ENCODE measurements at regions not wholly inside any gene's neighbourhood (a gene's known extent, or its start where the extent isn't known, plus 50 kb on each side); places are given as distances from the start of the nearest gene placed in this dataset.
"Not testable (repeated sequence)": the region's sequence is repeated elsewhere in the genome, so short reads cannot be mapped to it uniquely, and the experiment has no call there.

DNA sequence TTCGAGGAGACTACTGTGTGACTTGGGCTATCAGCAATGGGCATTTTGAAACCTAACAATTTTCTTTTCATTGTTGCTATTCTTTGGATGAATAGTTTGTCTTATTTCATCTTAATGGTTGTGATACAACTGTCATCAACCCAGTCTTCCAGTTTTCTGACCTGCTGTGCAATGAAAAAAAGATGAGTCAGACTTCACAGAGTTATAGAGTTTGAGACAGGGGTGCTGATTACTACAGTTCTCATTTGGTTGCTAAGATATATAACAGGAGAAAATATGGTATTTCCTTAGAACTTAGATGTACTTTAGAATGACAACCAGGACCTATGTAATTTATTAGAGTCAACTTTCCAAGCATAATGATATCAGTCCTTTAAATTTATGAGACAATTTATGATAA is 564.4 kb upstream of the NUDT12 start:
- no peak for DNase-seq (ENCODE audit: low read depth in 2 of 2)

DNA sequence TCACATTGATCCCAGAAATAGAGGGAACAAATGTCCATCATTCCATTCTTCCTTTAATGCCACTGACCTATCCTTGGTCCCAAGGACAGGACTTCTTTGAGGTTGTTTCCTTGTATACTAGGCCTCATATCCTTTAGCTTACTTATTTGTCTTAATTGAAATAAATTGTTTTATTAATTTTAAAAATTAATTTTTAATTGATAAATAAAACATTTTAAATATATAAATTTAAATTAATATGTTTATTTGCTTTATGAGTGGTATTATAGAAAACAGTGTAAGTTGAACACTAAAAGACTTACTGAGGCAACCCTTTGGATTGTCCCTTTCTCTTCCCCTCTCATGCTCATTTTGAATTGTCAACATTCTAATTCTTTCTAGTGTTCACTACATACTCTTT is 556.9 kb upstream of the NUDT12 start:
- DNase-seq (ENCODE audit: low read depth in 2 of 2): no peak

DNA sequence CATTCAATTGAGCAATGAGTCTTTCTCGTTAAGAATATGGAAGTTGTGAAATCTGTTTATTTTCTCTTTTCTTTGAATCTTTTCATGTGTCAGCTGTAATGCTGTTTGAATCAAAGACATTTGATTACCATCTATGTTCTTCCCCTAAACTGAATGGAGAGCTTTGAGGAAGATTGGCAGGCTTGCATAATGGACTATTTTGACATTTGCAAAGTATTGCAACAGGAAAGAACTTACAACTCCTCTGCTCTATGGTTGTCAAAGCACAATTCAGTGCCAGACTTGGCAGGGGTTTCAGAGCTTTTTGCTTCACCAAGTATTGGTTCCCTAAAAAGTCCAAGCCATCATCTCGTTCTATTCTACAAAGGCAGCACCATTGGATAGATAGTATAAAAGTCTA is 549.0 kb upstream of the NUDT12 start:
- DNase-seq (ENCODE audit: low read depth in 2 of 2): no peak

DNA sequence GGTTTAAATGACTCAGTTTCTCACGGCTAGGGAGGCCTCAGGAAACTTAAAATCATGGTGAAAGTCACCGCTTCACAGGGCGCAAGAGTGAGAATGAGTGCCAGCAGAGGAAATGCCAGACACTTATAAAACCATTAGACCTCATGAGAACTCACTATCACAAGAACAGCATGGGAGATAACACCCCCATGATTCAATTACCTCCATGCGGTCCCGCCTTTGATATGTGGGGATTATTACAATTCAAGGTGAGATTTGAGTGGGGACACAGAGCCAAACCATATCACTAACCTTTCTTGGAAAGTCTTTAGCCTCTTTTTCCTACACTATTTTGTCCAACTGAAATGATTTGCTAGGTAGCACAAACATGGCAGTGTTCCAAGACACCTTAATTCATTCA is 533.9 kb upstream of the NUDT12 start:
- DNase-seq (ENCODE audit: low read depth in 2 of 2): no peak

DNA sequence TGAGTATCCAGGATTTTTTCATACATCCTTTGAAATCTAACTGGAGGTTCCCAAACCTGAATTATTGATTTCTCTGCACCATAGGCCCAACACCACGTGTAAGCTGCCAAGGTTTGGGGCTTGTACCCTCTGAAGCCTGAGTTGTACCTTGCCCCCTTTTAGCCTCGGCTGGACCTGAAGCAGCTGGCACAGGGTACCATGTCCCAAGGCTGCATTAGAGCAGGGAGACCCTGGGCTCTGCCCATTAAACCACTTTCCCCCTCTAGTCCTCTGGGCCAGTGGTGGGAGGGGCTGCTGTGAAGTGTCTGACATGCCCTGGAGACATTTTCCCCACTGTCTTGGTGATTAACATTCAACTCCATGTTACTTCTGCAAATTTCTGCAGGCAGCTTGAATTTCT is 532.9 kb upstream of the NUDT12 start:
- DNase-seq (ENCODE audit: low read depth in 2 of 2): no peak

DNA sequence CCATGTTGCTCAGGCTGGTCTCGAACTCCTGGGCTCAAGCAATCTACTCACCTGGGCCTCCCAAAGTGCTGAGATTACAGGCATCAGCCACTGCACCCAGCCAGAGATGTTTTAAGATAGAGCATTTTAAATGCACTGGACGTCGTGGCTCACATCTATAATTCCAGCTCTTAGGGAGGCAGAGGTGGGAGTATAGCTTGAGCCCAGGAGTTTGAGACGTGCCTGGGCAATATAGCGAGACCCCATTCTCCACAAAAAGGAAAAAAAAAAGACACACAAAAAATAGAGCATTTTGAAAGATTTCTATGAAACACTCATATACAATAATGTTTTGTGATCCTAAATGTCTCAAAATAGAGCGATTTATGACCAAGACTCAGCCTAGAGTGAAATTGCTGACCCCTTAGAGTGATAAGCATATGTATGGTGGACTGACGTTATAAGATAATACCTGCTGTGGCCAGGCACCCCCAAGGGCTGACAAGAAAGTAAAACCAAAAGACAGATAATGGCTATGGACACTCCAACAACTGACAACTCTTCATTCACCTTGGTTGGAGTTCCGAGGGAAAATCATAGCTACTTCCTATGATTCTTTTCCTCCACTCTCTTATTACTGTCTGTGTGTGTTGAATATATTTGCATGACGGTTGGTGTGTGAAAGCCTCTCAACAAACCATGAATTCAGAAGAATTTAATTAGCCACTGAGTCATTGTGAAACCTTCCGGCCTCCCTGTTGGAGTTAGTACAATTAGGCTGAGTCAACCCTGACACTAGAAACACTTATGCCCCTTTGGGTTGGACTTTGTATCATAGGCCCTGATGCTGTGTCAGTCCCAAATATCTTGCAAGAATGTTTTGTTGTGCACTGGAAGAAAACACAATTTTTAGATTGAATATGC is 526.5 kb upstream of the NUDT12 start:
- no peak for DNase-seq (ENCODE audit: low read depth in 2 of 2)

DNA sequence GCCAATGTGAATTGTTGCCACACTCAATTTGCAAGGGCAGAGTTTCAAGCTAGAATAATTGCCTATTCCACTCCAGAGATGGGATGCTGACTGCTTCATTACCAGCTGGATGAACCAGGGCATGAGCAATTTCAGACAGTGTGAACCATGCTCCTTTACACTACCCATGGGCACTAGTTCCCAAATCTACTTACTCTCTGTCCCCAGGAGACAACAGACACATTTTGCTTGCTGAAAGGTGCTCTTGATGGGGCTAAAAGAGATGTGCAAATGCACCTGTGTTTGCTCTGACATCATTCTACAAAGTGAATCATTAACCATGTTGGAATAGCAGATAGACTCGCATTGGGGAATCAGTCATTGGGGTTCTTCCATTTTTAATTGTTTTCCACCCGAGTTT is 522.3 kb upstream of the NUDT12 start:
- no peak for DNase-seq (ENCODE audit: low read depth in 2 of 2)

DNA sequence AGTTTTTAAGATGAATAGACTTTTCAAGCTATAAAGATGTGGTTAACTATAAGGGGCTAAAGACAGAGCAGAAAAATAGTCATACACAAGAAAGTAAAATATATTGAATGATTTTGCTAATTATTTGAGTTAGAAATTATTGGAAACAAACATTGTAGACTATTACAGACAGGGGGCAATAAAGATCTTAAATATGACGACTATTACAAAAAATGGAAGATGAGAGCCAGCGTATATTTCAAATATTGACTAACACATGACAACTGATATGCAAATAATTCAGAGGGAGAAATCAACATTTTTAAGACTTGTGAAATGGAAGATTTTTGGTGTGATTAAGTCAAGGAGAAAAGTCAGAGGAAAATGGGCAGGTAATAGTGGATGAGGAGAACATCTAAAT is 520.2 kb upstream of the NUDT12 start:
- no peak for DNase-seq (ENCODE audit: low read depth in 2 of 2)

DNA sequence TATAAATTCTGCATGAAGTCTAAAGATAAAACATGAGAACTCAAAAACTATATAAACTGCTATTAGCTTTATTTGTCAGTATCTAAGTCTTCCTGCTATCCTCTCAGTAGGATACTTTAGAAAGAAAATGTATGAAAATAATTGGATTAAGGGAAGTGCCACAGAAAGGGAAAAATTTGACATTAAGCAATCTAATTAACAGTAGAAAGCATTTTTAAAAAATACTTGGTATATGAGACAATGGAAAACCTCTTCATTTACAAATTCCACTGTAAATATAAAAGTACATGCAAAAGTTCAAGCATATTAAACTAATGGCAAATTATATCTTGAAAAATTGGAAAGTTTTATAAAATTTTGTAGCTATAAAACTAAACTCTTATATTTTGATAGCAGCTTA is 518.6 kb upstream of the NUDT12 start:
- DNase-seq (ENCODE audit: low read depth in 2 of 2): no peak

DNA sequence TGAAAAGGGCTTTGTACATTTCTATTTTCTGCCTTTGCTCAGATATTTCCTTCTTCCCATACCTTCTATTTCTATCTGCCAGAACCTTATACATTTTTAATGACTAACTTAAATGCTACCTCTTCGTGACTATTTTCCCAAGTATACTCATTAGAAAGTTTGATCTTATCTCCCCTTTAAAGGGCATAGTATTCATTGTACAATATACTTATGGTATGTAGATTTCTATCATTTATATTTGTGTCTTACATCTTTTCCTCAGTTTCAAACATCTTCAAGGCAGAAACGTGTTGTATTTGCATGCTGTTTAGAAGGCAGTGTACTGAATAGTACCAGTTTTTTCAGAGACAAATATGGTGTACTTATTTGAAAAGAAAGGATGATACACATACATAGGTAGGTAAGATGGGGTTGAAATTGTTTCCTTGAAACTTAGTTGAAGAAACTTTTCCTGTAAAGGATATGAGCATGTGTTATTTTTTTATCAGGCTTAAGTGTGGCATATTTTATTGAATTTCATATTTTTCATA is 518.1 kb upstream of the NUDT12 start:
- no peak for DNase-seq (ENCODE audit: low read depth in 2 of 2)

DNA sequence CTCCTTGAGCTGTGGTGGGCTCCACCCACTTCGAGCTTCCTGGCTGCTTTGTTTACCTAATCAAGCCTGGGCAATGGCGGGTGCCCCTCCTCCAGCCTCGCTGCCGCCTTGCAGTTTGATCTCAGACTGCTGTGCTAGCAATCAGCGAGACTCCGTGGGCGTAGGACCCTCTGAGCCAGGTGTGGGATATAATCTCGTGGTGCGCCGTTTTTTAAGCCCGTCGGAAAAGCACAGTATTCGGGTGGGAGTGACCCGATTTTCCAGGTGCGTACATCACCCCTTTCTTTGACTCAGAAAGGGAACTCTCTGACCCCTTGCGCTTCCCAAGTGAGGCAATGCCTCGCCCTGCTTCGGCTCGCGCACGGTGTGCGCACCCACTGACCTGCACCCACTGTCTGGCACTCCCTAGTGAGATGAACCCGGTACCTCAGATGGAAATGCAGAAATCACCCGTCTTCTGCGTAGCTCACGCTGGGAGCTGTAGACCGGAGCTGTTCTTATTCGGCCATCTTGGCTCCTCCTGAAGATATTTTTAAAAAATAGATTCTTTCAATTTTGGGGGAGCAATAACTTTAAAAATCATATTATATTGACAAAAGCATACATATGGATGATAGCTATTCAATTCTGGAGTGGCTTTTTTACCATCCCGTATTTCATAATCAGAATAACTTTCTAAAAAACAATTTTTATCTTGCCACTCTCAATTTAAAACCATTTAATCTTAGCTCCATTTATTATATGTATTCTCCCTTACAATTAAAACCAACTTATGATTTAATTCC is 517.5 kb upstream of the NUDT12 start:
- DNase-seq (ENCODE audit: low read depth in 2 of 2): not testable (repeated sequence)

DNA sequence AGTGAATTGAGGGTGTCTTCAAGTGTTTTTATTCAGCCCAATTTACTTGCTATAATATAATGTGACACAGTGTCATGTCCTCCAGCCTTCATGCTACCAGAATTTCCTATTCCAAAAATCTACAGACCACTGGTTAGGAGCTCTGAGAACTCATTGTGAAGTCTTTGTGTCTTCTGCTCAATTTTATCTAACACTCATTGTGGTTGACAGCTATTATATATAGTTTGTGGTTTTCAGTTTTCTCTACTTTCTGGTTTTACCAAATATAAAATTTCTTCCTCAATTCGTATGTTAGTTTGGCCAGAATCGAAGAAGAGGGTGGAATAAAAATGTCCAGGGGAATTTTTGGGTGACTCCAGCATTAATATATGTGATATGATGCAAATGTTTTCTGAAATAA is 509.3 kb upstream of the NUDT12 start:
- no peak for DNase-seq (ENCODE audit: low read depth in 2 of 2)

DNA sequence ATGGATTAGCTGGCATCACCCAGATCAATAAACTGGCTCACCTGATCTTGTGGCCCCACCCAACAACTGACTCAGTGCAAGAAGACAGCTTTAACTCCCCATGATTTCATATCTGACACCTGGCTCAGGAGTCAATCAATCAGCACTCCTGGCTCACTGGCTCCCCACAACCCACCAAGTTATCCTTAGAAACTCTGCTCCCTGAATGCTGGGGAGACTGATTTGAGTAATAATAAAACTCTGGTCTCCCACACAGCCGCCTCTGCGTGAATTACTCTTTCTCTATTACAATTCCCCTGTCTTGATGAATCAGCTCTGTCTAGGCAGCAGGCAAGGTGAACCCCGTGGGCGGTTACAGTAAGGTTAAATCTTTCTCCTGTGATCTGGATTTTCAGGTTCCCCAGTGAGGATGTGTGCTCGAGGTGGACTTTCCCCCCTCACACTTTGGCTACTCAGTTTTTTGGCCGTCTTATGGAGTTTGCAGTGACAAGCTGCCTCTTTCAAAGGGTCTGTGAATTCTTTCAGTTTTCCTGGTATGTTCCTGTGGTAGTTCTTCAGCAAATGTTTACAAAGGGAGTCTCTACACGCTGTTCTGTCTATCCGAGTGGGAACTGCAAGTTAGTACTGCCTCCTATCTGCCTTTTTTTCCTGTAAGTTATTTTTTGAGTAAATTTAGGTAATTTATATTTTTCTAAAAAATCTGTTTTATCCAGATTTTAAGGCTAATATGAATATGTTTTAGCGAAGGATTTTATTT is 500.2 kb upstream of the NUDT12 start:
- DNase-seq (ENCODE audit: low read depth in 2 of 2): no peak

DNA sequence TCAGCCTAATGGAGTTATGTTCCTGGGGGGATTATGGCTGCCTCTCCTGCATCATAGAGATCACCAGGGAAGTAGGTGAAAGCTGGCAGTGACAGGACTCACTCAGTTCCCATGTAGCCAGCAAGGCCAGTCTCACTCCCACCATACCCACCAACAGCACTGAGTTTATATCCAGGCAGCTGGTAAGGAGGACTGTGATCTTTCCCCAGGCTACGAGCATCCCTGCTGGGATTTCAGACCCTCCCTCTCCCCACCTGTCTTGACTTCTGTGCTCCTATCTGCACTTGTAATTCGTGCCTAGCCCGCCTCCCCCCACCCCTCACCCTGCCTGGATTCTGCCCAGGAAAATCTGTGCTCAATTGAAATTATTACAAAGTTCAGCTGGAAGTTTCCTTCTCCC is 499.1 kb upstream of the NUDT12 start:
- no peak for DNase-seq (ENCODE audit: low read depth in 2 of 2)

DNA sequence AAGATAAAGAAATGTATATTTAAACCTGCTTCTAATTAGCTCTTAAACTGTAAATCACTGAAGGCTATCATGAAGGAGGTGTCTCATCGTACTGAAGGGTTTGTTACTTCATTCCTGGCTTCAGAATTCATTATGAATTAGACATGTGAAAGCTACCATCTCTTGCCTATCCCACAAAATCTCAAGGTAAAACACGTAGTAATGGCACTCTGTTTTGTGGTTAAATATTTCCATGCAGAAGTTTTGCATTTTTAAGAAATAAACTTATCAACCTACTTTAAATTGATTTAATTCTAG is 490.7 kb upstream of the NUDT12 start:
- DNase-seq (ENCODE audit: low read depth in 2 of 2): no peak

DNA sequence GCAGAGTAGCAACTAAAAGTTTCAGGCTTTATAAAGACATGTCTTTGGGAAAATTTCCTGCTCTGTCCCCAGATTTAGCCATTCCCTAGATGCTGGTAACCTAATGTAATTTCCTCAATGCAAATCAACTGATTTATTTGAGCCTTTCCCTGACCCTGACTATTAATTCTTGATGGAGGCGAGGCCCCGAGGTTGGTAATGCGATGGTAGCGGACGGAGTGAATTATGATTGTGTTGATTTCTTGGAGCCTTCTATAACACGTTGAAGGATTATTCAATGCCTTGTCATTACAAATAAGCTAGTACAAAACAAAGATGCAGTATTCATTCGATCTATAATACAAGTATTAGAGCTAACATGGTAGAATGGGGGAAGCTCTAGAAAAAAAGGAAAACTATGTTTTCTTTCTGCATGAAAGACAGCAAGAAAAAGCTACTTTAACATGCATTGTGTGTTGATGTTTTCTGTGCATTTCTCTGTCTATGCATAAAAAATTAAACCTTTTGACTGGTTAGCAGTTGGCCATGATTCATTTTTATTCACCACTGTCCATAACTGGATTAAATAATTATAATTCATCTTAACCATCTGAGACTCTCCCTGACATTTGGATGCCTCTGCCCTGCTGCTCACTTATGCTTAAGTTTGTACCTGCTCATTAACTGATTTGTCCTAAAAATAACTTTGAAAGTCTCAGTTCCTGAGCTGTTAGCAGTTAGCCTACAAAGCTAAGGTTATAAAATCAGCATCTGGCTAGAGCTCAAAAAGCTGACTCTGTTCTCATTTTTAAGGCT is 490.2 kb upstream of the NUDT12 start:
- no peak for DNase-seq (ENCODE audit: low read depth in 2 of 2)

DNA sequence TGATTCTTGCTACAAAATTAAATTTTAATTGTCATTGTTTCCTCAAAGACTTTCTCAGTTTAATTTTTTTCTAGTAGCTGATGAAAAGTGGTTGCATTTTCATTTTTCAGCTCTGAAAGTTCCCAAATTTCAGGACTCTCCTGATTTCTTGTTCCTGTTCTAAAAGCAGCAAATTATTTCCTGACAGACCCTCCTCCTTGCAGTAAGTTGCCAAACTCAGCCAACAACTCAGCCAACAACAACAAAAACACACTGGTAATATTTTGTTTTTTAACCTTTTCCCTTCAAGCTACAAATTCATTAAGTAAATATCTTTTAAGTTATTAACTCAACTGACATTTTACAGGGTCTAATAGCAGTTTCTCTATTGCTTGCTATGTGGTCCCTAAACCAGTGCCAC is 487.8 kb upstream of the NUDT12 start:
- DNase-seq (ENCODE audit: low read depth in 2 of 2): no peak

DNA sequence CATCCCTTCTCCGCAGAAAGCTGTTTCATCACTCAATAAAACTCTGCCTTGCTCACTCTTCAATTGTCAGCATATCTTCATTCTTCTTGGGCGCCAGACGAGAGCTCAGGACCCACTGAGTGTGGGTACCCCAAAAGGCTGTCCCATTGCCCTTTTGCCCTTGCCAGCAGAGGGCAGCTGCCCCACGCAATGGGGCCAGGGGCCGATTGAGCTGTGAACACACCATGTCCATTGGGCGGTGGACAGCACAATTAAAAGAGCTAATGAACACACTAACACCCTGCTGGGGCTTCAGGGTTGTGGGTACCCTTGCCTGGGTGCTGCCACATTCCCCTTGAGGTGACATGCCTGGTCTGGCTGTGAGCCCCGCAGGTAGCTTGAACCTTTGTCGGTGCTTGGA is 487.2 kb upstream of the NUDT12 start:
- no peak for DNase-seq (ENCODE audit: low read depth in 2 of 2)

DNA sequence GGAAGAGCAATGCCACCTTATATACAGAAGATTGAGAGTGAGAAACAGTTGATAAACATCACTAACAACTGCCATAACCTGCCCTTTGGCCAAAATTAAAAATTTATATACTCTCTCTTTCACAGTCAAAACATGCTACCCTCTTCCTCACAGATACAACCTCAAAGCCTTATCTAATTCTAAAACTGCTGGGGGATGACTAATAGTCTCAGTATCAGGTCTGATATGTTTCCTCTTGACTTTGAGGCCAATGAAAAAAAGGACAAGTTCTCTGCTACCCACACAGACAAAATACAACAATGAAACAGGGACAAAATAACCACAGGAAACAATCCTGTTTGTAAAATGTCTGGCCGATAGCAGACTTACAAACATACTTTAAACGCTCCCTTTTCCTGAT is 485.6 kb upstream of the NUDT12 start:
- no peak for DNase-seq (ENCODE audit: low read depth in 2 of 2)

DNA sequence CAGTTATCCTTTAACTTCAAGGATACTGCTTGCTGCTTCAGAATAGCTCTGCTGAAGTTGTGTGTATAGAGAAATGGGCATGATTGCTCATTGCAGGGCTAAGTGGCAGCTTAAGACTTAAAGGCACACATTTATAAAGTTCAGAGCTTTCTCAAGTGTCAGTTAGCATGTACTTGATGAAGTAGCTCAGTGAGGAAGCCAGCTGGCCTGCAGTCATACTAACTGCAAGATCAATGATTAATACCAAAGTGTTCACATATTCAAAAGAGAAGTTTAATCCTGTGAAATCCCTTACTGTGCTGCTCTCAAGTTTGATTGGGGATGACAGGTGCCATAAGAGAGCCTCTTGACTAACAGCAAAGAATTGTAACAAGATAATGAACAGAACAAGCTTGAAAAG is 483.4 kb upstream of the NUDT12 start:
- no peak for DNase-seq (ENCODE audit: low read depth in 2 of 2)

DNA sequence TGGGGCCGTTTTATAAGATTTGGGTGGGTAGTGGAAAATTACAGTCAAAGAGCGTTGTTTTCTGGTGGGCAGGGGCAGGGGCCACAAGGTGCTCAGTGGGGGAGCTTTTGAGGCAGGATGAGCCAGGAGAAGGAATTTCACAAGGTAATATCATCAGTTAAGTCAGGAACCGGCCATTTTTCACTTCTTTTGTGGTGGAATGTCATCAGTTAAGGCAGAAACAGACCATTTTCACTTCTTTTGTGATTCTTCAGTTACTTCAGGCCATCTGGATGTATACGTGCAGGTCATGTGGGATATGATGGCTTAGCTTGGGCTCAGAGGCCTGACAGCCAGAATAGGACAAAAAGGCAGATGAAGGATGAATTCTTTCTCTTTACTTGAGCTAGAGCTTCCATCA is 477.3 kb upstream of the NUDT12 start:
- DNase-seq (ENCODE audit: low read depth in 2 of 2): not testable (repeated sequence)

DNA sequence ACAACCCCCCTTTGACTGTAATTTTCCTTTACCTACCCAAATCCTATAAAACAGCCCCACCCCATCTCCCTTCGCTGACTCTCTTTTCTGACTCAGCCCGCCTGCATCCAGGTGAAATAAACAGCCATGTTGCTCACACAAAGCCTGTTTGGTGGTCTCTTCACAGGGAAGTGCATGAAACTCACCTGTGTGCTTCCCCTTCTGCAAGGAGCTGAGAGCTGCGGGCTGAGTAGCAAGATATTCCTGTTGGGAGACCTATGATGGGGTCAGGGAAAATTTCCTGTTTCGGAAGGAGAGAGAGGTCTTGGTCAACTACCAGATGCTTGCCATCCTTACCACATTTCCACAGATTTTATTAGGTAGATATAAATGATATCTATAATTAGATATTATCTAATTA is 474.5 kb upstream of the NUDT12 start:
- DNase-seq (ENCODE audit: low read depth in 2 of 2): not testable (repeated sequence)

Measured in stimulated activated CD4-positive, alpha-beta T cell treated with anti-CD3 and anti-CD28 coated beads, Interleukin-4, amount 100 ng/mL, for 48 hours (primary cell).